SKM-1 treated with dmso at 0.1 percent for 144 hours (cell line): ENCODE measurements at regions not wholly inside any gene's neighbourhood (a gene's known extent, or its start where the extent isn't known, plus 50 kb on each side); places are given as distances from the start of the nearest gene placed in this dataset.

ENCODE experiments used
- DNase-seq: peaks from one replicate; lab custom pipeline; 2025; ENCODE audit not compliant: unreplicated experiment; lab: John Stamatoyannopoulos, UW

DNA sequence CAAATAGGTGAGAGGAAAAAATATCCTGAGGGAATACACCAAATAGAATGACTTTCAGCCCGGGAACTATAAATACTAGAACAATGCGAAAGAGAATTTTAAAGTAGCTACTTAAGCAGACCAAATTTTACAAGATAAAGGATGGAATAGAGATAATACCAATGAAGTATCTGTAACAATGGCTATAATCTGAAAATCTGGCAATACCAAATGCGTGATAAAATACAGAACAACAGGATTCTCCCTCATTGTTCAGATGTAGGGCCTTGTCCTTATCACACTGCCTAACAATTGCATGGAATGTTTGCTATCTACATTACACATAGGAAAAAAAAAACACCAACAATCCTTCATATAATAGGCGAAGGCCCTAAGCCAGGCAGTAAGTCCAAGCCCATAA is 815.4 kb upstream of the MDGA2 start:
- DNase-seq: no peak

DNA sequence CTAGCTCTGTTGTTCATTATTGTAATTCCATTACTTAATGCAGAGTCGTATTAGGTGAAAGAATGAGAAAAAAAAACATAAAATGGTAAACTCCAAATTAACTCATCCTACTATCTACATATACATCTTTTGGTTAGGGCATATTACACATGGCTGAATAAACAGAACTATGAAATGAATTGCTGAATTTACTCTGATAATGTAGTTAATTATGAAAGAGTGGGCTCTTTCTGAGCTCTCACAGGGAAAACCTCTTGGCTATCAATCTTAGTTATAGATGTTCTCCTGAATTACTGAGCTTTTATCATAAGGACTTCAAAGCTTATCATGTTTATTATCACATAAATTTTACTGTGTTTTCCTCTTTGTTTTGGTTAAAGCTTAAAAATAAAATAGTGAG is 798.5 kb upstream of the MDGA2 start:
- no peak for DNase-seq

DNA sequence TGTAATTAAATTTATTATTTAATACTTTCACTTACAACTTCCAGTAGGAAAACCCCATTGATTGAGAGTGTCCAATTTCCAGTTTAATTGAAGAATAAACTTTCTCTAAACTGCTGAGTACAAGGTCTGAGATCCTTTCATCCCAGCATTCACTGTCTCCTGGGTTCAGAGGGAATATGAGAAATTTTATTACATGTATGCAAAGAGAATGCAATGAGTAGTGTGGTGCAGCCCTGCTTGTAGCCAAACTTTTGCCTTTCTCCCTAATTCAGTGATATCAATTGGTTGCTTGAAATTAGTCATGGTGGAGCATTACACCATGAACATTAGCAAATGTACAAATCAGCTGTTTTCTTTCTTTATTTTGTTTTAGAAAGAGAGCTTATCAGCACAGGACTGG is 780.6 kb upstream of the MDGA2 start:
- no peak for DNase-seq

DNA sequence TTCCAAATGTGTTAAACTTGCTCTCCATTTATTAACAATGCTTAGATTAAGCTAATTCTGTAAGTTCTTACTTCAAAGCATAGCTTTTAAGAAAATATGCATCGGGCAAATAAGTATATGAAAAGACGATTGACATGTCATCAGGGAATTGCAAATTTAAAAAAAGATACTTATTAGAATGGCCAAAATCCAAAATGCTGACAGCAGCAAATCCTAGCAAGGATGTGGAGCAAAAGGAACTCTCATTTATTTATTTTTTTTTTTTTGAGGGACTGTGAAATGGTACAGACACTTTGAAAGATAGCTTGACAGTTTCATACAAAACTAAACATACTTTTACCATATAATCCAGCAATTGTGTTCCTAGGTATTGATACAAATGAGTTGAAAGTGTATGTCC is 779.5 kb upstream of the MDGA2 start:
- no peak for DNase-seq

DNA sequence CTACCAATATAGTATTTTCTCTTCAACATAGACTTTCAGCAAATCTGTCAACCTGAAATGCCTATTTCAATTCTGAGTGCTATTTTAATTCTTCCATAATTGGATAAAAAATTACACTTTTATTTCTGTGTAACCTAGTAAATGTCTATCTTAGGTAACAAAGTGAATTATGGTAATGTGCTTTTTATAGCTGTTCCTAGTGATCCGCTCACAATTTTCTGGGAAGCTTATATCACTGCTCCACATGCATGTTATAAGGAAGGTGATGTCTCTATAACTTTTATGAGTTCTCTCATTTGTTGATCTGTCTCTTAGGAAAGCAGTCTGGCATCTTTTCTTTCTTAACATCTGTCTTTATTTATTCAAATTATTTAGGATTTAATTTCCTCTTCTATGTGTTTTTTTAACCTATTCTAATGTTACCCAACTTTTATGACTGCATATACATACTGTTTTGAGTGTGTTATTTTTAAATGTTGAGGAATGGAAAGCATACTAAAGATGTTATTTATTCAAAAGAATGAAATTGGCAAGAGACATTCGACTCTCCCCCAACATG is 777.1 kb upstream of the MDGA2 start:
- DNase-seq: no peak

DNA sequence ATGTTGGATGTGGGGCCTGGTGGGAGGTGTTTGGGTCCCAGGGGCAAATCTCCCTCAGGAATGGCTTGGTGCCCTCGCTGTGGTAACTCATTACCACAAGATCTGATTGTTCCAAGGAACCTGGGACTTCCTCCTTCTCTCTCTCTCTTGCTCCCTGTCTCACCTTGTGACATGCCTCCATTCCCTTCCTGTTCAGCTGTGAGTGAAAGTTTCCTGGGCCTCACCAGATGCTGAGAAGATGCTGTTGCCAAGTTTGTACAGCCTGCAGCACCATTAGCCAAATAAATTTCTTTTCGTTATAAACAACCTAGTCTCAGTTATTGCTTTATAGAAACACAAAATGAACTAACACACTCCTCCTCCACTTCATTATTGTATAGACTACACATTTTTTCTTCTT is 759.8 kb upstream of the MDGA2 start:
- no peak for DNase-seq

DNA sequence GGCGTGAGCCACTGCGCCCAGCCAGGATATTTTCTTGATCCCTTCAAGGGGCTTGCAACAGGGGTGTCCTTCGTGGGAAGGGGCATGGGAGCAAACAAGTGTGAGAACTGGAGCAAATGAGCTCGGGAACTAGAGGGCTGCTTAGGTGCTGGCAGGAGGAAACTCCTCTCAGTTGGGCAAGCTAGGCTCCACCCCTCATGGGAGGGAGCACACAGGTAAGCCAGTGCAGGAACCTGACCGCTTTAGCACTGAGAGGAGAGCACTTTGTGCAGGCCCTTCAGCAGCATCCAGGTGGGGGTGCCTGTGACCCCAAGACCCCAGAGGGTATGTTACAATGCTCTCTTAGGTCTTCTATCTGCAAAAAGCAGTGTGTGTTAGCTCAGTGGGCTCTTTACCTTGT is 755.4 kb upstream of the MDGA2 start:
- no peak for DNase-seq

DNA sequence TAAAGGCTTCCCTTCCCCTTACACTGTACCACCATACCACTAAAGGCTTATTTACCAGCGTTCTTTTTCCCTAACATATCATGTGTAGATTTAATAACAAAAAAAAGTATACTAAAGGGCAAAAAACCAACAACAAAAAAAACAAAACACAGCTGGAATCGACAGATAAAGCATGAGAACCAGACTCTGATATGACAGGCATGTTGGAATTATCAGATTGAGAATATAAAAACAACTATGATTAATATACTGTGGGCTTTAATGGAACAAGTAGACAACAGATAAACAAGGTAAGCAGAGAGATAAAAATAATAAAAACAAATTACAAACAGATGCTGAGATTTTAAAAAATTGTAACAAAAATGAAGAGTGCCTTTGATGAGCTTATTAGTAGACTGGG is 754.1 kb upstream of the MDGA2 start:
- no peak for DNase-seq

DNA sequence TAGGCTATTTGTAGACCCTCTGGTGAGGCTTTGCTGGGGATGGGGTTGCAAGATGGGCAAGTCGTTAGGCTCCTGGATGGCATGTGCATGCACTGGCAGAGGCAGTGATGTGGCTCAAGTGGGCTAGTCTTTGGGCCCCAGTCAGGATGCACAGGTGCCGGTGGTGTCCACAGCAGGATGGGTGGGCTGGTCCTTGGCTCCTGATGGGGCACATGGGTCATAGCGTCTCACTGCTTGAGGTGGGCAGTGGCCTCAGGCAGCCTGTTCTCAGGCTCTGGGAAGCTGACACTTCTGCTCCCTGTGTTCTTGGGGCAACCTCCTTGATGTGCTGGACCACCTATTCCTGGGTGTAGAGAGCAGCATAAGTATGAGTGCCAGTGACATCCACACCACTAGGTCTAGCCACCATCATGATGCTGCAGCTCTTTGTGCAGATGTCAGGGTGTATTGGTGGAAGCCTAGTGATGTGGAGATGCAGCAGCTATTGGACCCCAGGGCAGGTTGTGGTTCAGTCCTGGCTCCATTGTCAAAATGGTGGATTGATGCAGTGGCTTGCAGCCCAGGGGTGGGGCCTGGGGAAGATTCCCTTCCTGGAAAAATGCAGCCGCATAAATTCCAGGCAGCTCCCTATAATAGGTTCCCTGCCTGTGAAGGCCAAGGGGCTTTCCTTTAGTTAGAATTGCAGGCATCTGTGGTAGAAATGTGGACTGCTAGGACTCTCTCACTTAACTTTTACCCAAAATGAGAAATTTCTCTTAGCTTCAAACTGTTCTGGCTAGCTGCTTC is 742.5 kb upstream of the MDGA2 start:
- no peak for DNase-seq

DNA sequence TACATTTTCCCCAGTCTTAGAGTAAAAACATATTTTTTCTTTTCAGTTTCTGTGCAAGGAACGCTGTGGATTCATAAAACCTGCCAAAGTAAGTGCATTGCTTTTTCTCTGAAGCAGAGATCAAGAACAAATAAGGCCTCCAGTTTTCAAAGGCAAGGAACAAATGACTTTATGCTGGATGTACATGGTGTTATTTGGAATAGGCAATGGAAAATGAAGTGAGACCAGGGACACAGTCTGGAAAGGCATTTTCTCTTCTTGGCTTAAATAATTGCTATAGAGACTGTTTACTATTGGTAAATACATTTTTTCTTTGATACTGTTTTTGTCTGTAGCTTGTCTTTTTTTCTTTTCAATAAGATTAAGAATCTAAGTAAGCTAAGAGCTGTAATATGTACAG is 725.9 kb upstream of the MDGA2 start:
- no peak for DNase-seq

DNA sequence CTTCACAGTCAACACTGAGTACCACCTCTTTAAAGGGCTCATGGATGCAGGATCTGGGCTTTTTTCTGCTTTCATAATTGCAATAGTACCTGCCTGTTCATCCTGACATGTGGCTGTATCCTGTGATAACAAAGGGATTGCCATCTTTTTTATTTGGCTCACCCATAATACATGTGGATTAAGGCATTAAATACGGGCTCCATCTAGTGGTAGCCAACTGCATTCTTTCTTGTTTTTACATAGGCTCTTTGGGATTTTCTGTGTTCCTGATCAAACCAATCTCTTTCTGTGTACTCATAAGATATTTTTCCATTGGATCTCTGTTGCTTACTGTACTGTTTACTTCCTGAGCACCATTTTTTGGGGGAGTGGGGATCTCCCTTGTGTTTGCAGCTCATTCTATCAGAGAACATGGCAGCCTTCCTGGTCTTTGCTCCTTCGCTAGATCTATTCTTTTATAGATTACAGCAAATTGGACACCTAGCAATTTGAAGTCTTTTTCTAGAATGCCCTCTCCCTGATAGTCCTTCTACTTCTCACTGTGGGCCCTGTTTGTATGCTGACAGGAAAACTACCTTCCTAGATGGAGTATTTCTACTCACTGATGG is 723.4 kb upstream of the MDGA2 start:
- no peak for DNase-seq

DNA sequence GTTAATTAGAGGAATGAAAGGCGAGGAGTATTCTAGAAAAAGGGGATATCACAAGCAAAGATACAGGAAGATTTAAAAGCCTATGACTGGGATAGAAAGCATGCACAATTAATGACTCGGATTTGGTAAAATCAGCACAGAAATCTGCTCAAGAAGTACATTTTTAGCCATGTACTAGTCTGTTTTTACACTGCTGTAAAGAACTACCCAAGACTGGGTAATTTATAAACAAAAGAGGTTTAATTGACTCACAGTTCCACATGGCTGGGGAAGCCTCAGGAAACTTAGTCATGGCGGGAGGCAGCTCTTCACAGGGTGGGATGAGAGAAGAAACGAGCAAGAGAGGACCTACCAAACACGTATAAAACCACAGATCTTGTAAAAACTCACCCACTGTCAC is 716.3 kb upstream of the MDGA2 start:
- no peak for DNase-seq

DNA sequence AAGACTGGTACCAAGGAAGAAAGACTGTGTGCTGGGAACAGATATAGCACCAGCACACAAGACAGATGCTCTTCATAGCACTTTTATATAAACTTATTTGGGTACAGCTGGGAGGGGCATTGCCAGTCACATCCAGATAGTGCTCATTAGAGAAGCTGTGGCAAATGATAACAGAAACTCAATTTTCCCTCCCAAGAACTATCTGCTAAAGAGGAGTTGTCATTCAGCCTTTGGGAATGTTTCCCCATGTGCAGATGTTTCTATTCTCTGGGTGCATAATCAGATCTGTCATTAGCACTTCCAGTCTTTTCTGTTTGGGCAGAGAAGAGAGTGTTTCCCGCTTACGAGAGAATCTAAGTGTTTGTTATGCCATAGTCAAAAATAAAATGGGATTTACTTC is 714.9 kb upstream of the MDGA2 start:
- no peak for DNase-seq

DNA sequence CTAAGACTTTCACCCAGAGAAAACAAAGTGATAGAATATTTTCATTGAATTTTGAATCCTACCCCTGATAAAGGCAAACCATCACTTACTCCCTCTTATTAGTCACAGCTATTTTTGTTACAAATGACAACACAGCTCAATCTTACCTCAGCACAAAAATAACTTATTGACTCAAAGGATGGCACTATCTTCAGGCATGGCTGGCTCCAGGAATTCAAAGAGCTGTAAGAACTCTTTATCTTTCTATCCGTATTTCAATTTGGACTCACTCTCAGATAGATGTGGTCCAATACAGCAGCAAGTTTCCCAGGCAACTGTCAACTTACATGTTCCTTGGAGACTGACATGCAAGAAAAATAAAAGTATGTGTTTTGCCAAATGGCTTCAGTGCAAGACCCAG is 709.4 kb upstream of the MDGA2 start:
- DNase-seq: no peak

DNA sequence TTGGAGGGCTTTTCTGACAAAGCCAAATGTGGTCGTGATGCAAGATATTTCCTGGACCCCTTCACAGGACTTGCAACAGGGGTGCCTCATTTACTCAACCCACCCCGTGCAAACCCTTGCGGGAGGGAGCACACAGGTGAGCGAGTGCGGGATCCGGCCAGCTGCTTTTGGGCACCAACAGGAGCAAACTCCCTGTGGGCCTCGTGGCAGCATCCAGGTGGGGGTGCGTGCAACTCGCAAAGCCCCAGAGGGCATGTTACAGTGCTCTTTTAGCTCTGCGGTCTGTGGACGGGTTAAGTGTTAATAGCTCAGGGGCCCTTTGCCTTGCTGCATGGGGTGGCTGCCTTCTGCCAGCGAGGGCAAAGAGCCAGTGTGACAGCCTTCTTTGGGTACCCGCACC is 707.6 kb upstream of the MDGA2 start:
- DNase-seq: no peak

DNA sequence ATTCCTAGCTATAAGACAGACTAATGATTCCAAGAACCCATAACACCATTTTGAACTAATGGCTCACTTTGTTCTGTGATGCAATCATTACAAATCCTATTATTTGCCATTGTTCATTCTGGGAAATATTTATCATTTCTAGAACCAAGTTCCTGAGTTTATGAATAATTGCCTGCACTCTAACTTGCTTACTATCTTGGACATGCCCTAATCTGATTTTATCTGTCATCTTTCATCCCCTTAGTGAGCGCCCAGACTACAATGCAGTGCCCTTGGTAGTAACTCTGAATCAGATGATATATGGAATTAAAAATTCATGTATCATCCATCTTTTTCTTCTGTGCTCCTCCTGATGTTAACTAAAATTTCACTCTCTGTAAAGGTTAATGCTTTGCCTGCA is 703.1 kb upstream of the MDGA2 start:
- no peak for DNase-seq

DNA sequence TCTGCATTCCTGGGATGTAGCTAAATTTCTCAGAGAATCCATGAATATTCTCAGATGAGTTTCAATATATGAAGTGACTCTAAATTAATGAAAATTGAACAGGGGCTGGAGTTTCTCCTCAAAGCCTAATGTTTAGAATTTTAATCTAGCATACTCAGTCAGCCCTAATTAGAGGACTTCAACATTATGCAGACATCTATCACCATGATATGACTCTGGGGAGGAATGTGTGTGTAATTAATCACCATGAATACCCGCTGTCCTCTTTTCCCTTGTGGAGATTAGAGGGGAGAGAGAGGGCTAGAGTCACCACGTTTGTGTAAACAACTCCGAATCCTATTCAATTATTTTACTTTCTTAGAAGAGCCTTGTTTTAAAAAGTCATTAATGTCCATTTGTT is 698.6 kb upstream of the MDGA2 start:
- DNase-seq: no peak

DNA sequence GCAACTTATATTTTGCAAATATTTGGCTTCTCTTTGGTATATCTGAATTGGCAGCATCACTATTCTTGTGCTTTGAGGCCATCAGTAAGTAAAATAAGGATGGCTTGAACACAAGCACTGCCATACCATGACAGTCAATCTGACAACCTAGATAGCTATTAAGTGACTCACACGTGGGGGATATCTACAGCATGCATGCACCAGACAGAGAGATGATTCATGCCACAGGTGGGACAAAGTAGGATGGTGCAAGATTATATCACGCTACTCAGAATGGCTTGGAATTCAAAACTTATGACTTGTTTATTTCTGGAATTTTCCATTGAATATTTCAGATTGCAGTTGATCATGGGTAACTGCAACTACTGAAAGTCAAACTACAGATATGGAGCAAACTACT is 675.6 kb upstream of the MDGA2 start:
- DNase-seq: no peak

DNA sequence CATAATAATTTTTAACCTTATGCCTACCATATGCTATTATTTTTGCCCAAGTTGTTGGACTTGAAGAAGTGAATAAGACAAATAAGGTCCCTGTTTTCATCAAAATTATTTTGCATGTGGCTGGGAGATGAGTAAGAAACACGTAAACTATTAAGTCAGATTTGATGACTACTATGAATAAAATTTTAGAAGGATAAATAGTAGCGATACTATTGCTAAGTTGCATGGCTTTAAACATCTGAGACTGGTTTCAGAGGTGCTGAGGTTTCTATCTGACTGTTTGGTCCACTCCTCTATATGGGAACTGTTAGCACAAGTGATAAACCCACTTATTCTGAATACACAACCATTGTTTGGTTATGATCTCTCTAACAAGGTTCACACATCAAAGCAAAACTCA is 674.3 kb upstream of the MDGA2 start:
- no peak for DNase-seq

DNA sequence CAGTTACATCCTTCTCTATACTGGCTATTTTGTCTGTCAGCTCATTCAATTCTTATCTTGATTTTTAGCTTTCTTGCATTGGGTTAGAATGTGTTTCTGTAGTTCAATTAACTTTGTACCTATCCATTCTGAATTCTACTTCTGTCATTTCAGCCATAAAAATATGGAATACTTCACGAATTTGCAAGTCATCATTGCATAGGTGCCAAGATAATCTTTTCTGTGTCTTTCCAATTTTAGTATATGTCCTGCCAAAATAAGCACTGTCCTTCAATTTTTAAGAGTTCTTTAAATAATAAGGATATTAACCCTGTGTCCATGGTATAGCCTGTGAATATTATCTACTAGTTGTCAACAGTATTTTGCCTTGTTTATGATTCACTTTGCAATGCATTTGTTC is 665.7 kb upstream of the MDGA2 start:
- no peak for DNase-seq

DNA sequence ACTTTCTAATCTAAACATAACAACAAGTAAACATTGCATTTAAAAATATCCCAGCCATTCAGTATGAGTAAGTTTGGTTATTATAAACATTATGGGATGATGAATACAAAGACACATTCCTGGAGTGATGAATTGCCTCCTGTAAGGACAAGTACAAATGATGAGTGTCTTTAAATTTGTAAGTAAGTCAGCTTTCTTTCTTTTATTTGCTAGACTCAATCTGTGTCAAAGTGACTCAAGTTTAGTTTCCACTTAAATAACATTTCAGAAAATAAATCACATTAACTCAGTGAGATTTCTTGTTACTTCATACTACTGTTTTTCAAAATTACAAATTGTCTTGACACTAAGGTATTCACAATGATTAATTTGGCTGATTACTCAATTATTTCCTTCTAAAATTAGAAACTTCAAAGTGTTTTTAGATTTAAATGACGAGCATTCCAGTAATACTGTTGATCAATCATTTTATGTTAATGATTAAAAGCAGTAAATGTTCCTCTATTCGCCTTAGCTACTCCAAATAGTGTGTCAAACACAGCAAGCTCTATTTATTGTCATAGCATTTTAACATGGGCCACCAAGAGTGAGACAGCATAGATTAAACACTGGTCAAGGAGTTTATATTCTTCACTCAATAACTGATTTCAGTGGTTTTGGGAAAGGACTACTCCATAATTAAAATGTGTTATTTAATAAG is 658.0 kb upstream of the MDGA2 start:
- DNase-seq: no peak

DNA sequence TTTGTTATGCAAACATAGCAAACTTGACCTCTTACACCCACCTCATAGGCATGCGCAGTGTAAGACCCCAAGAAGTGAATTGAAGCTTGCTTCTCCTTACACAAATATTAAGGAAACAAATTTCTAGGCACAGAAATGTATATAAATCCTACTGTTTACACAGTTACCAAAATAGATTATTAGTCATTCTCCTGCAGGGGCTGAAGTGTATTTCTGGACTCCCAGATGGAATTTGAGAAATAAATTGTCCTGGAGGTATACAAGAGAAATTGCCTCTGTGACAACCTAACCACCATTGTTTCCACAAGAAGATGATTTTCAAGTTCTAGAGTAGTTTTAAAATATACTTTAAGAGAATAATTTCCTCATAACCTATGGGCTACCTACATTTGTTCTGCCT is 656.0 kb upstream of the MDGA2 start:
- no peak for DNase-seq
